Breast epithelium (tissue), 3 donors: ENCODE measurements at regions not wholly inside any gene's neighbourhood (a gene's known extent, or its start where the extent isn't known, plus 50 kb on each side); places are given as distances from the start of the nearest gene placed in this dataset.

Experiments
- CTCF ChIP-seq, 3 donors: fragments of 450-650 bp; IDR thresholded peaks; one replicate each; pipeline ENCODE4 v1.5.1; 2016 to 2017; ENCODE audit warnings: antibody characterized with exemption in 3 of 3, mild to moderate bottlenecking in 3 of 3, moderate library complexity in 3 of 3
- POLR2A ChIP-seq: fragments of 450-650 bp; IDR thresholded peaks from one replicate; pipeline ENCODE4 v1.6.1; 2016; ENCODE audit warnings: antibody characterized with exemption, mild to moderate bottlenecking, moderate library complexity

- TF ChIP-seq POLR2A (no peak), CTCF (IDR thresholded peaks at IDR 0.05) (no peak)
Measured at GRCh38 chr5:145110834-145111233, 724.3 kb downstream of the PRELID2 start.
